HEK293 (cell line): ENCODE measurements at regions not wholly inside any gene's neighbourhood (a gene's known extent, or its start where the extent isn't known, plus 50 kb on each side); places are given as distances from the start of the nearest gene placed in this dataset.

Experiments
- CTCF ChIA-PET: fragments of 350-600 bp; formaldehyde crosslinking; extraction: SDS; loops from one replicate; lab custom pipeline; 2021; ENCODE audit warnings: antibody characterized with exemption; lab: Yijun Ruan, JAX
- POLR2A ChIA-PET: fragments of 300-600 bp; formaldehyde crosslinking; extraction: SDS; loops from one replicate; lab custom pipeline; 2020; ENCODE audit warnings: antibody characterized with exemption, inconsistent platforms; lab: Yijun Ruan, JAX
- H3K27ac ChIP-seq: fragments of 200-500 bp; sonication (Bioruptor generic); 2 replicates; pipeline ENCODE4 v1.5.1; 2014; ENCODE audit warnings: low read depth, low read length, control low read depth, inconsistent platforms; ENCODE audit errors: extremely low read depth
- H3K36me3 ChIP-seq, 2 experiments: fragments of 200-500 bp in 1 of 2; sonication (Bioruptor generic) in 1 of 2; 1 replicate in 1 of 2; 2 replicates in 1 of 2; pipeline ENCODE4 v1.5.1; 2014 to 2017; ENCODE audit warnings: inconsistent platforms in 2 of 2, low read length in 2 of 2; ENCODE audit not compliant: control insufficient read depth in 2 of 2, insufficient read depth in 1 of 2
- H3K4me1 ChIP-seq: fragments of 200-500 bp; sonication (Bioruptor generic); 2 replicates; pipeline ENCODE4 v1.5.1; 2014; ENCODE audit warnings: mild to moderate bottlenecking, low read length, inconsistent platforms; ENCODE audit not compliant: control insufficient read depth, insufficient read depth
- H3K4me3 ChIP-seq: 2 replicates; pipeline ENCODE4 v1.5.1; 2011; ENCODE audit warnings: low read depth, mild to moderate bottlenecking, control low read depth, low read length, moderate library complexity
- H3K9me3 ChIP-seq: fragments of 200-500 bp; sonication (Bioruptor generic); 2 replicates; pipeline ENCODE4 v1.5.1; 2014; ENCODE audit warnings: low read depth, low read length, inconsistent platforms; ENCODE audit not compliant: control insufficient read depth, insufficient read depth
- KLF16 ChIP-seq: fragments of 450-650 bp; formaldehyde crosslinking; IDR thresholded peaks from 2 replicates; pipeline ENCODE4 v1.5.1; 2017; ENCODE audit warnings: missing biosample characterization, missing genetic modification characterization
- KLF8 ChIP-seq: fragments of 450-650 bp; formaldehyde crosslinking; IDR thresholded peaks from 2 replicates; pipeline ENCODE4 v1.5.1; 2016; ENCODE audit warnings: missing biosample characterization, missing genetic modification characterization
- PRDM2 ChIP-seq: fragments of 450-650 bp; formaldehyde crosslinking; IDR thresholded peaks from 2 replicates; pipeline ENCODE4 v1.5.1; 2016; ENCODE audit warnings: missing biosample characterization, missing genetic modification characterization, borderline replicate concordance
- RBAK ChIP-seq: fragments of 450-650 bp; formaldehyde crosslinking; IDR thresholded peaks from 2 replicates; pipeline ENCODE4 v1.5.1; 2016; ENCODE audit warnings: missing biosample characterization, missing genetic modification characterization
- ZBTB48 ChIP-seq: fragments of 450-650 bp; formaldehyde crosslinking; IDR thresholded peaks from 2 replicates; pipeline ENCODE4 v1.5.1; 2016; ENCODE audit warnings: missing biosample characterization, missing genetic modification characterization
- ZNF16 ChIP-seq: fragments of 450-650 bp; formaldehyde crosslinking; IDR thresholded peaks from 2 replicates; pipeline ENCODE4 v1.5.1; 2016; ENCODE audit warnings: low read depth, missing biosample characterization, missing genetic modification characterization
- ZNF169 ChIP-seq: fragments of 450-650 bp; formaldehyde crosslinking; IDR thresholded peaks from 2 replicates; pipeline ENCODE4 v1.5.1; 2016; ENCODE audit warnings: missing biosample characterization, missing genetic modification characterization
- ZNF18 ChIP-seq: fragments of 450-650 bp; formaldehyde crosslinking; IDR thresholded peaks from 2 replicates; pipeline ENCODE4 v1.5.1; 2016; ENCODE audit warnings: missing biosample characterization, missing genetic modification characterization
- ZNF19 ChIP-seq: fragments of 450-650 bp; formaldehyde crosslinking; IDR thresholded peaks from 2 replicates; pipeline ENCODE4; 2016; ENCODE audit warnings: missing biosample characterization, missing genetic modification characterization, low read depth
- ZNF324 ChIP-seq: fragments of 450-650 bp; formaldehyde crosslinking; IDR thresholded peaks from 2 replicates; pipeline ENCODE4 v1.5.1; 2016; ENCODE audit warnings: missing biosample characterization, missing genetic modification characterization
- ZNF560 ChIP-seq: fragments of 450-650 bp; formaldehyde crosslinking; IDR thresholded peaks from 2 replicates; pipeline ENCODE4 v1.5.1; 2017; ENCODE audit warnings: missing biosample characterization, missing genetic modification characterization, borderline replicate concordance
- TF ChIP-seq, protein P1 (sequence below): fragments of 450-650 bp; IDR thresholded peaks from 2 replicates; pipeline ENCODE4 v1.5.1; 2018; ENCODE audit warnings: missing biosample characterization, missing genetic modification characterization
- TF ChIP-seq, protein P2 (sequence below): fragments of 450-650 bp; formaldehyde crosslinking; IDR thresholded peaks from 2 replicates; pipeline ENCODE4 v1.5.1; 2016; ENCODE audit warnings: missing biosample characterization, missing genetic modification characterization
- TF ChIP-seq, protein P3 (sequence below): fragments of 450-650 bp; formaldehyde crosslinking; IDR thresholded peaks from 2 replicates; pipeline ENCODE4 v1.5.1; 2016; ENCODE audit warnings: missing biosample characterization, missing genetic modification characterization
- TF ChIP-seq, protein P4 (sequence below): fragments of 450-650 bp; formaldehyde crosslinking; IDR thresholded peaks from 2 replicates; pipeline ENCODE4 v1.5.1; 2016; ENCODE audit warnings: missing biosample characterization, missing genetic modification characterization
- TF ChIP-seq, protein P5 (sequence below): fragments of 450-650 bp; formaldehyde crosslinking; IDR thresholded peaks from 2 replicates; pipeline ENCODE4 v1.5.1; 2016; ENCODE audit warnings: missing biosample characterization, missing genetic modification characterization

GRCh38 chr13:48773531-48774275, 120.0 kb downstream of the CYSLTR2 start:
- H3K9me3 ChIP-seq = no peaks in the 10 kb centered on the region
- TF ChIP-seq ZNF18 (tag by site-specific recombination) (no peak), ZNF324 (no peak), KLF16 (tag by site-specific recombination) (no peak), RBAK (tag by site-specific recombination) (no peak)
- TF ChIP-seq, protein P1, sequence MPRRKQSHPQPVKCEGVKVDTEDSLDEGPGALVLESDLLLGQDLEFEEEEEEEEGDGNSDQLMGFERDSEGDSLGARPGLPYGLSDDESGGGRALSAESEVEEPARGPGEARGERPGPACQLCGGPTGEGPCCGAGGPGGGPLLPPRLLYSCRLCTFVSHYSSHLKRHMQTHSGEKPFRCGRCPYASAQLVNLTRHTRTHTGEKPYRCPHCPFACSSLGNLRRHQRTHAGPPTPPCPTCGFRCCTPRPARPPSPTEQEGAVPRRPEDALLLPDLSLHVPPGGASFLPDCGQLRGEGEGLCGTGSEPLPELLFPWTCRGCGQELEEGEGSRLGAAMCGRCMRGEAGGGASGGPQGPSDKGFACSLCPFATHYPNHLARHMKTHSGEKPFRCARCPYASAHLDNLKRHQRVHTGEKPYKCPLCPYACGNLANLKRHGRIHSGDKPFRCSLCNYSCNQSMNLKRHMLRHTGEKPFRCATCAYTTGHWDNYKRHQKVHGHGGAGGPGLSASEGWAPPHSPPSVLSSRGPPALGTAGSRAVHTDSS (tag by site-specific recombination) = no peak
- TF ChIP-seq, protein P2, sequence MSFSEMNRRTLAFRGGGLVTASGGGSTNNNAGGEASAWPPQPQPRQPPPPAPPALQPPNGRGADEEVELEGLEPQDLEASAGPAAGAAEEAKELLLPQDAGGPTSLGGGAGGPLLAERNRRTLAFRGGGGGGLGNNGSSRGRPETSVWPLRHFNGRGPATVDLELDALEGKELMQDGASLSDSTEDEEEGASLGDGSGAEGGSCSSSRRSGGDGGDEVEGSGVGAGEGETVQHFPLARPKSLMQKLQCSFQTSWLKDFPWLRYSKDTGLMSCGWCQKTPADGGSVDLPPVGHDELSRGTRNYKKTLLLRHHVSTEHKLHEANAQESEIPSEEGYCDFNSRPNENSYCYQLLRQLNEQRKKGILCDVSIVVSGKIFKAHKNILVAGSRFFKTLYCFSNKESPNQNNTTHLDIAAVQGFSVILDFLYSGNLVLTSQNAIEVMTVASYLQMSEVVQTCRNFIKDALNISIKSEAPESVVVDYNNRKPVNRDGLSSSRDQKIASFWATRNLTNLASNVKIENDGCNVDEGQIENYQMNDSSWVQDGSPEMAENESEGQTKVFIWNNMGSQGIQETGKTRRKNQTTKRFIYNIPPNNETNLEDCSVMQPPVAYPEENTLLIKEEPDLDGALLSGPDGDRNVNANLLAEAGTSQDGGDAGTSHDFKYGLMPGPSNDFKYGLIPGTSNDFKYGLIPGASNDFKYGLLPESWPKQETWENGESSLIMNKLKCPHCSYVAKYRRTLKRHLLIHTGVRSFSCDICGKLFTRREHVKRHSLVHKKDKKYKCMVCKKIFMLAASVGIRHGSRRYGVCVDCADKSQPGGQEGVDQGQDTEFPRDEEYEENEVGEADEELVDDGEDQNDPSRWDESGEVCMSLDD (tag by site-specific recombination) = no peak
- TF ChIP-seq, protein P3, sequence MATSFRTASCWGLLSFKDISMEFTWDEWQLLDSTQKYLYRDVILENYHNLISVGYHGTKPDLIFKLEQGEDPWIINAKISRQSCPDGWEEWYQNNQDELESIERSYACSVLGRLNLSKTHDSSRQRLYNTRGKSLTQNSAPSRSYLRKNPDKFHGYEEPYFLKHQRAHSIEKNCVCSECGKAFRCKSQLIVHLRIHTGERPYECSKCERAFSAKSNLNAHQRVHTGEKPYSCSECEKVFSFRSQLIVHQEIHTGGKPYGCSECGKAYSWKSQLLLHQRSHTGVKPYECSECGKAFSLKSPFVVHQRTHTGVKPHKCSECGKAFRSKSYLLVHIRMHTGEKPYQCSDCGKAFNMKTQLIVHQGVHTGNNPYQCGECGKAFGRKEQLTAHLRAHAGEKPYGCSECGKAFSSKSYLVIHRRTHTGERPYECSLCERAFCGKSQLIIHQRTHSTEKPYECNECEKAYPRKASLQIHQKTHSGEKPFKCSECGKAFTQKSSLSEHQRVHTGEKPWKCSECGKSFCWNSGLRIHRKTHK (tag by site-specific recombination) = no peak
- TF ChIP-seq, all 188 proteins: peak for 0
- ChIA-PET CTCF (interaction anchor here (0.7 to 8.8 kb wide), 2 partner anchors 177 to 202 kb away, joined by 3 to 80 read pairs; partner anchors contain the start of gene FNDC3A), POLR2A (no interaction called here)
- no peaks in the 10 kb centered on the region for H3K4me1 ChIP-seq
- no peak overlapping the region for H3K4me3 ChIP-seq
- H3K36me3 ChIP-seq = no peaks in the 10 kb centered on the region
- no peak overlapping the region for H3K27ac ChIP-seq

DNA sequence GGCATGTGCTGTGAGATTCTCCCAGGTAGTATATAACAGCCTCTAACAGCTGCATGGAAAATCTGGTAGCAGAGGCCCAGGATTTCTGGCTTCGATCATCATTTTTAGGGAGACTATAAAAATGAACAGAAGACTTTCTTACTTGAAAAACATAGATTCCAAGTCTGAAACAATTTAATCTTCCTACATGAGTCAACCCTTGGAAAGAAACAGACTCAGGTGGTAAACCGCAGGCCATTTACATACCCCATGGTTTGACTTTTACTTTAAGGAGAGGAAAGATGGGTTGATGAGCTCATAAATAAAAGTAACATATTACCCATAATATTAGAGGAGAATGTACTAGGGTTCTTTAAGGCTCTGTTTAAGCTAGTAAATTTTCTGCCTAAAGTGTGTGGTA, 121.6 kb downstream of the CYSLTR2 start:
- ChIA-PET CTCF (no interaction called here), POLR2A (no interaction called here)
- Histone ChIP-seq H3K27ac (no peak overlapping the region), H3K36me3 (no peaks in the 10 kb centered on the region), H3K4me3 (no peak overlapping the region), H3K4me1 (no peaks in the 10 kb centered on the region), H3K9me3 (no peaks in the 10 kb centered on the region; the same call in 1 of the 2 replicates)
- TF ChIP-seq ZBTB48 (tag by site-specific recombination) = no peak
- TF ChIP-seq RBAK (tag by site-specific recombination) = no peak
- TF ChIP-seq, protein P4, sequence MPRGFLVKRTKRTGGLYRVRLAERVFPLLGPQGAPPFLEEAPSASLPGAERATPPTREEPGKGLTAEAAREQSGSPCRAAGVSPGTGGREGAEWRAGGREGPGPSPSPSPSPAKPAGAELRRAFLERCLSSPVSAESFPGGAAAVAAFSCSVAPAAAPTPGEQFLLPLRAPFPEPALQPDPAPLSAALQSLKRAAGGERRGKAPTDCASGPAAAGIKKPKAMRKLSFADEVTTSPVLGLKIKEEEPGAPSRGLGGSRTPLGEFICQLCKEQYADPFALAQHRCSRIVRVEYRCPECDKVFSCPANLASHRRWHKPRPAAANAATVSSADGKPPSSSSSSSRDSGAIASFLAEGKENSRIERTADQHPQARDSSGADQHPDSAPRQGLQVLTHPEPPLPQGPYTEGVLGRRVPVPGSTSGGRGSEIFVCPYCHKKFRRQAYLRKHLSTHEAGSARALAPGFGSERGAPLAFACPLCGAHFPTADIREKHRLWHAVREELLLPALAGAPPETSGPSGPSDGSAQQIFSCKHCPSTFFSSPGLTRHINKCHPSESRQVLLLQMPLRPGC (tag by site-specific recombination) = no peak
- no peak for TF ChIP-seq PRDM2 (tag by site-specific recombination)
- no peak for TF ChIP-seq ZNF169 (tag by site-specific recombination)
- no peak for TF ChIP-seq KLF8 (tag by site-specific recombination)
- TF ChIP-seq ZNF16 = no peak
- no peak for TF ChIP-seq ZNF19
- TF ChIP-seq, protein P5, sequence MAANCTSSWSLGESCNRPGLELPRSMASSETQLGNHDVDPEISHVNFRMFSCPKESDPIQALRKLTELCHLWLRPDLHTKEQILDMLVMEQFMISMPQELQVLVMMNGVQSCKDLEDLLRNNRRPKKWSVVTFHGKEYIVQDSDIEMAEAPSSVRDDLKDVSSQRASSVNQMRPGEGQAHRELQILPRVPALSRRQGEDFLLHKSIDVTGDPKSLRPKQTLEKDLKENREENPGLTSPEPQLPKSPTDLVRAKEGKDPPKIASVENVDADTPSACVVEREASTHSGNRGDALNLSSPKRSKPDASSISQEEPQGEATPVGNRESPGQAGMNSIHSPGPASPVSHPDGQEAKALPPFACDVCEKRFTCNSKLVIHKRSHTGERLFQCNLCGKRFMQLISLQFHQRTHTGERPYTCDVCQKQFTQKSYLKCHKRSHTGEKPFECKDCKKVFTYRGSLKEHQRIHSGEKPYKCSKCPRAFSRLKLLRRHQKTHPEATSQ (tag by site-specific recombination) = no peak
- TF ChIP-seq ZNF324 = no peak
- TF ChIP-seq ZNF560 = no peak
